Testis (tissue), 2 donors: ENCODE measurements at regions not wholly inside any gene's neighbourhood (a gene's known extent, or its start where the extent isn't known, plus 50 kb on each side); places are given as distances from the start of the nearest gene placed in this dataset.

ENCODE experiments used
- POLR2A ChIP-seq: fragments of 450-650 bp; IDR thresholded peaks from one replicate; pipeline ENCODE4 v1.6.1; 2017; ENCODE audit warnings: antibody characterized with exemption, mild to moderate bottlenecking, moderate library complexity
- TF ChIP-seq, protein P1 (sequence below), 3 experiments: fragments of 450-650 bp in 2 of 3; fragments of 200-600 bp in 1 of 3; sonication (generic) in 1 of 3; IDR thresholded peaks; one replicate each; pipeline ENCODE4 v1.5.1; 2016 to 2019; ENCODE audit warnings: antibody characterized with exemption in 3 of 3, mild to moderate bottlenecking in 2 of 3, moderate library complexity in 1 of 3

DNA sequence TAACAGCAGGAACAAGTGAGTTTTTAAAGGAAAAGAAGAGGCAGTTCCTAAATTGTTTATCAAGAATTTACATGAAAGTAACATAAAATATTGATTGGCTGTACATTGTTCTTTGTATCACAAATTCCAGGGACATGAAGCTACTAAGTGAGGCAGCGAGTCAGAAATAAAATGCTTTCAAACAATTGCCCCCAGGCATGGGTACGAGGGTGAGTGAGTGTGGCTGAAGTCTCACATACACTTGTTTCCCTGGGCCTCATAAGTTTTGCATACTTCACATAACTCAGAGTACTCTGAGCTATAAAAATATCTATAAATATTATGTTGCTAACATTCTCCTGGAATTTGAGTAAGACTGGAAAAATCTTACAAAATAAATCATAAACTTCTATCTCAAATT, 511.6 kb upstream of the PRKX start:
- TF ChIP-seq, protein P1, sequence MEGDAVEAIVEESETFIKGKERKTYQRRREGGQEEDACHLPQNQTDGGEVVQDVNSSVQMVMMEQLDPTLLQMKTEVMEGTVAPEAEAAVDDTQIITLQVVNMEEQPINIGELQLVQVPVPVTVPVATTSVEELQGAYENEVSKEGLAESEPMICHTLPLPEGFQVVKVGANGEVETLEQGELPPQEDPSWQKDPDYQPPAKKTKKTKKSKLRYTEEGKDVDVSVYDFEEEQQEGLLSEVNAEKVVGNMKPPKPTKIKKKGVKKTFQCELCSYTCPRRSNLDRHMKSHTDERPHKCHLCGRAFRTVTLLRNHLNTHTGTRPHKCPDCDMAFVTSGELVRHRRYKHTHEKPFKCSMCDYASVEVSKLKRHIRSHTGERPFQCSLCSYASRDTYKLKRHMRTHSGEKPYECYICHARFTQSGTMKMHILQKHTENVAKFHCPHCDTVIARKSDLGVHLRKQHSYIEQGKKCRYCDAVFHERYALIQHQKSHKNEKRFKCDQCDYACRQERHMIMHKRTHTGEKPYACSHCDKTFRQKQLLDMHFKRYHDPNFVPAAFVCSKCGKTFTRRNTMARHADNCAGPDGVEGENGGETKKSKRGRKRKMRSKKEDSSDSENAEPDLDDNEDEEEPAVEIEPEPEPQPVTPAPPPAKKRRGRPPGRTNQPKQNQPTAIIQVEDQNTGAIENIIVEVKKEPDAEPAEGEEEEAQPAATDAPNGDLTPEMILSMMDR (IDR thresholded peaks at IDR 0.05): no peak
- no peak for TF ChIP-seq POLR2A
